ENCODE measurements at regions not wholly inside any gene's neighbourhood (a gene's known extent, or its start where the extent isn't known, plus 50 kb on each side); places are given as distances from the start of the nearest gene placed in this dataset.
"Not testable (repeated sequence)": the region's sequence is repeated elsewhere in the genome, so short reads cannot be mapped to it uniquely, and the experiment has no call there.

GRCh38 chr1:244155661-244156060 is 104.6 kb downstream of the ZBTB18 start:
- H3F3A ChIP-seq (ENCODE audit: control insufficient read depth, insufficient read depth) = no peaks in the 10 kb centered on the region
- no peak overlapping the region for H3K4me3 ChIP-seq (ENCODE audit: low read length)
- H3K4me2 ChIP-seq (ENCODE audit: low read length) = no peak overlapping the region
- H4K20me1 ChIP-seq (ENCODE audit: control insufficient read depth, insufficient read depth, low read depth, low read length) = no peaks in the 10 kb centered on the region
- H3K27ac ChIP-seq (ENCODE audit: low read depth, low read length) = no peak overlapping the region
- no peaks in the 10 kb centered on the region for H3K9me2 ChIP-seq (replicated peaks; ENCODE audit: control insufficient read depth, low read length)
- TF ChIP-seq CTCF (IDR thresholded peaks at IDR 0.05; ENCODE audit: low read depth, low read length, poor library complexity, severe bottlenecking) (no peak), EZH2phosphoT487 (IDR thresholded peaks at IDR 0.05; ENCODE audit: borderline replicate concordance, low read length) (no peak)
- H3K9me3 ChIP-seq (ENCODE audit: control insufficient read depth, insufficient read depth, low read length) = no peaks in the 10 kb centered on the region
- H3K27me3 ChIP-seq (ENCODE audit: control insufficient read depth, low read length) = peaks cover 6% of the 10 kb centered on the region
- H3K36me3 ChIP-seq (ENCODE audit: control insufficient read depth, low read length) = no peaks in the 10 kb centered on the region
- H3K79me2 ChIP-seq (ENCODE audit: control insufficient read depth, low read length) = no peaks in the 10 kb centered on the region
- no peaks in the 10 kb centered on the region for H3K4me1 ChIP-seq (ENCODE audit: control insufficient read depth, low read length)

DNA sequence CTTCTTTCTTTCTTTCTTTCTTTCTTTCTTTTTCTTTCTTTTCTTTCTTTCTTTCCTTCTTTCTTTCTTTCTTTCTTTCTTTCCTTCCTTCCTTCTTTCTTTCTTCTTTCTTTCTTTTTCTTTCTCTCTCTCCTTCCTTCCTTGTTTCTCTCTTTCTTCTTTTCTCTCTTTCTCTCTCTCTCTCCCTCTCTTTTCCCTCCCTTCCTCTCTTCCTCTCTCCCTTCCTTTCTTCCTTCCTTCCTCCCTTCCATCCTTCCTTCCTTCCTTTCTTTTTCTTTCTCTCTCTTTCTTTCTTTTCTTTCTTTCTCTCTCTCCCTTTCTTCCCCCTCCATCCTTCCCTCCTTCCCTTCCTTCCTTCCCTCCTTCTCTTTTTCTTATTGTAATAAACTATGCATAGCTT is 105.5 kb downstream of the ZBTB18 start:
- not testable (repeated sequence) for H3K36me3 ChIP-seq (ENCODE audit: control insufficient read depth, low read length); H3K79me2 ChIP-seq (ENCODE audit: control insufficient read depth, low read length); H3K4me1 ChIP-seq (ENCODE audit: control insufficient read depth, low read length); H4K20me1 ChIP-seq (ENCODE audit: control insufficient read depth, insufficient read depth, low read depth, low read length); H3F3A ChIP-seq (ENCODE audit: control insufficient read depth, insufficient read depth); H3K4me3 ChIP-seq (ENCODE audit: low read length); H3K27ac ChIP-seq (ENCODE audit: low read depth, low read length); H3K4me2 ChIP-seq (ENCODE audit: low read length); H3K9me3 ChIP-seq (ENCODE audit: control insufficient read depth, insufficient read depth, low read length); H3K27me3 ChIP-seq (ENCODE audit: control insufficient read depth, low read length); H3K9me2 ChIP-seq (replicated peaks; ENCODE audit: control insufficient read depth, low read length)

DNA sequence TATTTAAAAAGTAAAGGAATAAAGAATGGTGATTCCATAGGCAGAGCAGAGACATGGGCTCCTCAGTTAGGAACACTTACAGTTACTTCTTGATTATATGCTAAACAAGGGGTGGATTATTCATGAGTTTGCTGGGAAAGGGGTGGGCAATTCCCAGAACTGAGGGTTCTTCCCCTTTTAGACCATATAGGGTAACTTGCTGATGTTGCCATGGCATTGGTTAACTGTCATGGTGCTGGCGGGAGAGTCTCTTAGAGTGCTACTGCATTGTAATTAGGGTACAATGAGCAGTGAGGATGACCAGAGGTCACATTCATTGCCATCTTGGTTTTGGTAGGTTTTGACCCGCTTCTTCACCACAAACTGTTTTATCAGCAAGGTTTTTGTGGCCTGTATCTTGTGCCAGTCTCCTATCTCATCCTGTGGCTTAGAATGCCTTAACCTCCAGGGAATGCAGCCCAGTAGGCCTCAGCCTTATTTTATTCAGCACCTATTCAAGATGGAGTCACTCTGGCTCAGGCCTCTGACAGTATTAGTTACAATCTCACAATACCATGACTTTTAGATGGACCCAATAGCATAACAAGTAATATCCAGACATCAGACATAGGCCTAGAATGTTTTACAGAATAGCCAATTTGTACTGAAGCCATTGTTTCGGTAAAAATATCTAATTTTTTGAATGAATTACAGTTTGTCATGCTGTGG is 106.8 kb downstream of the ZBTB18 start:
- Histone ChIP-seq H3K4me1 (ENCODE audit: control insufficient read depth, low read length) (no peaks in the 10 kb centered on the region), H3K4me3 (ENCODE audit: low read length) (no peak overlapping the region), H3K9me2 (replicated peaks; ENCODE audit: control insufficient read depth, low read length) (no peaks in the 10 kb centered on the region), H4K20me1 (ENCODE audit: control insufficient read depth, insufficient read depth, low read depth, low read length) (no peaks in the 10 kb centered on the region), H3K27ac (ENCODE audit: low read depth, low read length) (no peak overlapping the region), H3K27me3 (ENCODE audit: control insufficient read depth, low read length) (peaks cover 3% of the 10 kb centered on the region), H3K79me2 (ENCODE audit: control insufficient read depth, low read length) (no peaks in the 10 kb centered on the region), H3K9me3 (ENCODE audit: control insufficient read depth, insufficient read depth, low read length) (no peaks in the 10 kb centered on the region), H3K4me2 (ENCODE audit: low read length) (no peak overlapping the region), H3K36me3 (ENCODE audit: control insufficient read depth, low read length) (no peaks in the 10 kb centered on the region), H3F3A (ENCODE audit: control insufficient read depth, insufficient read depth) (no peaks in the 10 kb centered on the region)
- TF ChIP-seq EZH2phosphoT487 (IDR thresholded peaks at IDR 0.05; ENCODE audit: borderline replicate concordance, low read length) (no peak), CTCF (IDR thresholded peaks at IDR 0.05; ENCODE audit: low read depth, low read length, poor library complexity, severe bottlenecking) (no peak)

GRCh38 chr1:244159646-244160045 is 108.6 kb downstream of the ZBTB18 start:
- H3K4me3 ChIP-seq (ENCODE audit: low read length) = no peak overlapping the region
- no peaks in the 10 kb centered on the region for H4K20me1 ChIP-seq (ENCODE audit: control insufficient read depth, insufficient read depth, low read depth, low read length)
- no peak overlapping the region for H3K4me2 ChIP-seq (ENCODE audit: low read length)
- H3K27me3 ChIP-seq (ENCODE audit: control insufficient read depth, low read length) = no peaks in the 10 kb centered on the region
- TF ChIP-seq EZH2phosphoT487 (IDR thresholded peaks at IDR 0.05; ENCODE audit: borderline replicate concordance, low read length) (no peak), CTCF (IDR thresholded peaks at IDR 0.05; ENCODE audit: low read depth, low read length, poor library complexity, severe bottlenecking) (no peak)
- H3K4me1 ChIP-seq (ENCODE audit: control insufficient read depth, low read length) = no peaks in the 10 kb centered on the region
- no peaks in the 10 kb centered on the region for H3K36me3 ChIP-seq (ENCODE audit: control insufficient read depth, low read length)
- no peaks in the 10 kb centered on the region for H3K9me2 ChIP-seq (replicated peaks; ENCODE audit: control insufficient read depth, low read length)
- H3K9me3 ChIP-seq (ENCODE audit: control insufficient read depth, insufficient read depth, low read length) = no peaks in the 10 kb centered on the region
- H3F3A ChIP-seq (ENCODE audit: control insufficient read depth, insufficient read depth) = no peaks in the 10 kb centered on the region
- H3K27ac ChIP-seq (ENCODE audit: low read depth, low read length) = no peak overlapping the region
- no peaks in the 10 kb centered on the region for H3K79me2 ChIP-seq (ENCODE audit: control insufficient read depth, low read length)
